CD4-positive, alpha-beta T cell treated with Interleukin-4 for 1 hour (primary cell): ENCODE measurements at regions not wholly inside any gene's neighbourhood (a gene's known extent, or its start where the extent isn't known, plus 50 kb on each side); places are given as distances from the start of the nearest gene placed in this dataset.
"Not testable (repeated sequence)": the region's sequence is repeated elsewhere in the genome, so short reads cannot be mapped to it uniquely, and the experiment has no call there.

Experiments
- DNase-seq, 2 donors: peaks; one replicate each; pipeline ENCODE4 v3.0.0-alpha.2; 2020 to 2022

DNA sequence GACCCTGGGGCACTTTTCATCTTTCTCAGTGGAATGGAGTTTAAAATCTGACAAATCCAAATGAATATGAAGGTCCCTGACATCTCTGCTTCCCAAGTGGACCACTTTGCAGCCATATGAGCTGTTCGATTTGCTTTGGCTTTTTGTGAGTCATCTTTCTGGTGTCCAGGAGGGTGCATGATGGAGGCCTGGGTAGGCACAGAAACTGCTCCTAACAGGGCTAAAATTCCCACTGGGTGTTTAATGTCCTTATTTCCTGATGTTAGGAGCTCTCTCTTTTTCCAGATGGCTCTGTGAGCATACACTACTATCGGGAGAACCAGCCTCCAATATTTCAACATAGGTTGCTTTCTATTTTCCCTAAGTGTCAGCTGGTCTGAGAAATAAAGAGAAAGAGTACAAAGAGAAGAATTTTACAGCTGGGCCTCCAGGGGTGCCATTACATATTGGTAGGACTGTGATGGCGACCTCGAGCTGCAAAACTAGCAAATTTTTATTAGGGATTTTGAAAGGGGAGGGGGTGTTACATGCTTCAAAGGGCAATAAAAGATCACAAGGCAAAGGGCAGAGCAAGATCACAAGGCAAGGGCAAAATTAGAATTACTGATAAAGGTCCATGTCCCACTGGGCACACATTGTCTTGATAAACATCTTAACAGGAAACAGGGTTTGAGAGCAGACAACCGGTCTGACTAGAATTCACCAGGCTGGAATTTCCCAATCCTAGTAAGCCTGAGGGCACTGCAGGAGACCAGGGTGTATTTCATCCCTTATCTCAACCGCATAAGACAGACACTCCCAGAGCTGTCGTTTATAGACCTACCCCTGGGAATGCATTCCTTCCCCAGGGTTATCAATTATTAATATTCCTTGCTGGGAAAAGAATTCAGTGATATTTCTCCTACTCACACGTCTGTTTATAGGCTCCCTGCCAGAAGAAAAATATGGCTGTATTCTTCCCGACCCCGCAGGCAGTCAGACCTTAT lies 236.7 kb upstream of the SGCD start:
- DNase-seq, result not testable (repeated sequence)

DNA sequence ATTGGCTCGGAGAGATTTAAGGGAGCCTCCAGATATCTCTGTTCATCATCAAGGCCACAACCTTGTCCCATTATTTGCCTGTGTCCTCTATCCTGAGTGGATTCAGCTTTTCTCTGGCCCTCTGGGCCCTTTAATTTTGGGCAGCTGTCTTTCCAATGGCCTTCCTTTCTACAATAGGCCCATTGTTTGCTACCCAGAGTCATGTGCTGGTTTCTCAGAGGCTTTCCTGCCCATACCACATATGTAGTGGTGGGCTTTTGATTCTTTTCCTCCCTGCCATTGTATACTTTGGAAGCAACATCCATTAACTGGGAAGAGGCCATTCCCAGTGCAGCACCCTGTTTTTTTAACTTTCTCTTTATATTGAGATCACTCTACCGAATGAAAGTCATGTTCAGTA lies 233.9 kb upstream of the SGCD start:
- no peak for DNase-seq

DNA sequence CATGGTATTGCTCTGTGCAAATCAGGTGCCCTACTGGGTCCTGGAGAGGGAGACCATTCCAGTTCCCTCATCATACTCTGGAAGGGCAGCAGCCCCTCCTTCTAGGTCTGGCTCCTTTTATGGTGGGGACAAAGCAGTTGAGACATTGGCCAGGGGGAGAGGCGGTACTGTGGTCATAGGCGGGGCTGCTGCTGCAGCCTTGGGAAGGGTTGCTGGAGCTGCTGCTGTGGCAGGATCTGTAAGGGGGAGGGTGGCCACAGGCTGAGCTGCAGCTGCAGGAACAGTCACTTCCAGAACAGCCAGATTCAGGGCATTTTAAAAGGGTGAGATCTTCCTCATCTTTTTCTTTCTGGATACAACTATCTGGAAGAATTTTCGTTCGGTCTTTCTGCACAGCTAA lies 233.0 kb upstream of the SGCD start:
- no peak for DNase-seq

DNA sequence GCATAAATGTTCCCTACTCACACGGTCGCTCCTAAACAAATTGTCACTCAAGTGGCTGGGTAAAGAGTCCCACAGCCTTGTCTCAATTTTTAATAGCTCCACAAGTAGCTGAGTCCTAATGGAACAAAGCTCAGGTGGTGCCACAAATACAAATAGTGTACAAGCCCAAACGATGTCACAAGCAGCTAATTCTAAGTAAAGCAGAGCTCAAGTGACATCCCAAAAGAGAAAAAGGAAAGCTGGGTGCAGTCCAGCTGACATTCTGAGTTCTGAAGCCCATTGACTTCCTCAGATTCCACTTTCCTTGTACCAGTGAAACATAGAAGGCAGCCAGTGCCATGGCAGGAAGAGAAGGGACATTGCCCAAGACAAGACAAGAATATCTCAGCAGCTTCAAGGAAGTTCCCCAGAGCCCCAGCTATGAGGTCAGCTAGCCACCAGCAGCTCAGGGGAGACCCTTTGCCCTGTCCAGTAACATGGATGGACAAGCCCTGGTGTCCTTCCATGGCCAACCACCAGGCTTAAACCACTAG lies 231.2 kb upstream of the SGCD start:
- no peak for DNase-seq

DNA sequence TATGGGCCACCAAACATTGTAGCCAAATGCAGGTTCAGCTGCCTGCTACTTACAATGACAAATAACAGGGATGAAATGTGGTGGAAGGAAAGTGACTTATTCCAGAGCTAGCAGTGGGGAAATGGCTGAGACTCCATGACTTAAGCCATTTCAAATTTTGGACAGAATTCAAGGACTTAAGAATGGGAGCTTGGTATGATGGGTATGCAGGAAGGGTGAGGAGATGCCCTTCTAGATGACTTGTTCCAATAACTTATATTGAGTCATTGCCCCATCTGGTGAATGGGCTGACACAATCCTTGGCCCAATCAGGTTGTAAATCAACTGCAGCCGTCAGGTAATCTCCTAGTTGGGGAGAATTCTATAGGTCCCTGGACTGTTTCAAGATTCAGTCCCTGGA lies 230.7 kb upstream of the SGCD start:
- no peak for DNase-seq

DNA sequence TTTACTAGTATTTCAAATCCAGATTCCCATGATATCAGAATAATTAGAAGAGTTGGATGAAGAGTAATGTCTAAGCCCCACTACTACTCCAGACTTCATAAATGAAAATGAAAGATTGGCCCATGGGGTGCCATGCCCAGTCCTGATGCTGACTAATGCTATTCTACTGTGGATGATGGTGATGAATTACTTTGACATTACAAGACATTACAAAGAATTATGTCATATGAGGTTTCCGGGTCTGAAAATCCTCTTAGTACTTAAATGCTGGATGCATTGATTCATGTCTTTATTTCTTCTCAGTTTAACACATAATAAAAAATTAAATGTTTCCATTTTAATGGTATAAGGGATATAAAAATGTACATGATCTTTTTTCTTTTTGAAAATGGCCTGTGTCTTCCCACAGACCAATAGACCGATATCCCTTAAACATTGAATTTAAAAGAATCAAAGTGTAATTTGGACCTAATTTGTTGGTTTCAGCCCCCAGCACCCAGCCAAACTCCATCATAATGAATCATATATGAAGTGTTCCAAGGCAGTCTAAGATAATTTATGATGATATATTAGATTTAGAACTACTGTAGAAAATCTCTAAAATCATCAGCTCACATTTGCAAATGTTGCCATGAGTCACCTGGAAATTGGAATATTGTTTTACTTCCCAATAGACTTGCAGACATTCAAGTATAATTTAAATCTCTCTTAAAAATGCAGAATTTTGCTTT lies 223.6 kb upstream of the SGCD start:
- no peak for DNase-seq

DNA sequence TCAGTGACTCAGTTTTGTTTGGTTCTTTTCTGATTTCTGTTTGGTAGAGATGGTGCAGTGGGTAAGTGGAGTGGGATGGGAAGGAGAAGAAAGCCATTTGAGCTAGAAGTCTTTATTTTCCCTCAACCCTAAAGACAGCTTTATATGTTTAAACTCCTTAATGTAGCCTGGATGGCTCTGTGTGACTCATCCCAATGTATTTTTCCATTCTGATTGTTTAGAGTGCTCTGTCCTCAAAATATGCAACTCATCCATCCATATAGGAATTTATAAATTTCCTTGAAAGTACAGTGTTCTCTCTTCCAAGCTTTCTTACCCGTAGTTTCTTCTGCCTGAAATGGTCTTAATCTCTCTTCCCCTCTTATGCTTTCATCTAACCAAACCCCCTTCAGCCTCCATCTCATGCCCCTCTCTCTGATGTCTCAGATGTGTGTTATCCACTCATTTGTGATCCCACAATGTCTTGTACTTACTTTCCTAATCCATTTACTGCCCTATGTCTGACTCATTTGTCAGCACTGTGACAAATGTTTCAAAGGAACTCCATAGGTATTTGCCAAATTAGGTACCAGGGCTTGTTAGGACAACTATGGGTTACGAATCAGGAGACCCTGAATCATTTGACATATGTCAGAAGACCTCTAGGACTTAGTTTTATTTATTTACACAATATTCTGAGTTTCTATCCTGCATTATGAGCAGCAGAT lies 217.5 kb upstream of the SGCD start:
- DNase-seq, result no peak

DNA sequence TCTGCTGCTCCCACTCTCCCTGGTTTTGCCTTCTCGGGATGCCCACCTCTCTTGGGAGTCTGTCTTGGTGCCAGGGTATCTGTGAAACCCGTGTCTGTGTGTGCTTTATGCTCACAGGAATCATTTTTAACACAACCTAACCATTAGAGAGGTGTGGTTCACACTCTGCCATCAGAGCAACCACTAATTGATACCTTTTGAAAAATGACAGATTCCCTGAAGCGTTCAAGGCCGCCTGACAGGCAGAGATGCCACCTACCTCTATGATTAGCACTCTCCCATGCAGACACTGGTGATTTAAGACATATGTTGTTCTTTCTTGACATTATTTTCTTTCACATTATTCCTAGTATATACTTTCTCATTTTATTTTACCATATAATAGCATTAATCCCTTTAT lies 207.3 kb upstream of the SGCD start:
- DNase-seq, result no peak

DNA sequence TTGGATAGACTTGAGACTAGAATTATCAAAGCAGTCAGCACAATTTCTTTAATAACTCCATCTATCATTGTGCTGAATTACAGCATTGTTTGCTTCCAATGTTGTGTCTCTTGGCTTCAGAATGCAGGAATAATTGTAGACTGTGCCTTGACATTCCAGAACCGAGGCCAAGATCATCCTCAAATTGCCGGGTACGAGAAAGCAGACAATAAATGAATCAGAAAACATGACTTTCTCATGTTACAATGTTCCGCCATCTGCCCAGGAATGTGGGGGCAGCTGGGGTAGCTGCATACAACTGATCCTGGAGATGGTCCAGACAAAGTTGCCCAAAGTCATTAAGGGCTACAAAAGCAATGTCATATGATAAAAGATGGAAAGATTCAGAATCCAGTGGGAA lies 206.2 kb upstream of the SGCD start:
- DNase-seq, result no peak

DNA sequence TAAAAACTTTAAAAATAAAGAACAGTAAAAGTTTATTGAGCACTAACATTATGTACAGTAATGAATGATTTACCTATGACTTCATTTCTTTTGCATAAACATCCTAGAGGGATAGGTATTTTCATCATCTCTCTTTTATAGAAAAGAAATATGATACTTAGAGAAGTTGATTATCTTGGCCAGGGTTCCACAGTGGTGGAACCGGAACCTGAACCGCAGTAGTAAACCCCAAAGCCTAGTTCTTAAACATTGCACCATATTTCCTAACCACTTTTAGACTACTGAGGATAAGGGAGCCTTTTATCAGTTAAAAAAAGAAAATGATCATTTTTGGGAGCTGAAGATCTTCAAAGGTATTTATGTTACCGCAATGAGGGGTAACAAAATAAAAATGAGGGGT lies 205.7 kb upstream of the SGCD start:
- DNase-seq, result no peak

DNA sequence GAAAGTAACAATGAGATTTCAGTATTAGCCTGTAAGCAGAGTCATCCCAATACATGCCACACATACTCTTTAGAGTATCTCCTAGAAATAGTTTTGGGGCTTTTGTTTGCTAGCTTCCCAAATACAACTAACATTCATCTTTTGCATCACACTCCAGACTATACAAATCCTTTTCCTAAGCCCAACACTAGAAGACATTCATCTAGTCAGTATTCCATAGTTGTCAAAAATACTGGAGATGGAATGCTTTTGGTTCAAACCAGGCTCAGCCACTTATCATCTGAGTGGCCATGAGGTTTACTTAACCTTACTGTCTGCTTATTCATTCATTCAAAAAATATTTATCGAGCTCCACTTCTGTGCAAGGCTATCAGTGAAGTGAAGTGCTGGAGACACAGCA lies 205.1 kb upstream of the SGCD start:
- no peak for DNase-seq

DNA sequence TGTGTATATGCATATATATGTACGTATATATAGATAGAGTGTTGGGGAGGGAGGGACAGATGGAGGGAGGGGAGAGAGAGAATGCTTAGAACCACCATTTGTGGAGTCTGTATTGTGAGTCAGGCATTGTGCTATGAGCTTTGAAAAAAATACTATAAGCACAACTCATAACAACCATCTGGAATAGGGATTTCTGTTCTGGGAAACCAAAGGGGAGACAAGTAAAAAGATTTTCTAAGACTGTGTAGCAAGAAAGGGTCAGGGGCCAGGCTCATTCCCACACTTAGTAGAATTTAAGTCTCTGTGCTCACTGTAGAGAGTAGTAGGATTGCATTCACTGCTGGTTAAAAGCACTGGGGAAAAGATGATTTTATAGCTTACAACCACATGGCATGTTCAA lies 202.3 kb upstream of the SGCD start:
- DNase-seq, result no peak

DNA sequence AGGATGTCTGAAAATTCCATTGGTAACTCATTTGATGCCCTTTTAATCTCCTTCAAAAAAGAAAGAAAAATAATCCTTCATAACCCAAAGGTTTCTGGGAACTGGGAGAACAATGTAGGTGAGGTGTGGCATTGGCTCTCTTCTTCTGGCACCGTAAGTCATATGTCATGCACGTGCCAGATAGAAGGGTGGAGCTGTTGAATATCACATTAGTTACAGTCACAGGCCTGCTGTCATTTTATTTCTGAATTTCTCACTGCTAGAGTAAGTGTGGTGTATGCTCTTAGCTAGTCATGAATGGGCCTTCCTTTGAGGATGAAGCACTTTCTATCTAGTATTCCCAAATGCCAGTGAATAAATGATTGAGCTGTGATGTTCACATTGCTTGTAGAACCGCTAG lies 201.8 kb upstream of the SGCD start:
- DNase-seq, result no peak

DNA sequence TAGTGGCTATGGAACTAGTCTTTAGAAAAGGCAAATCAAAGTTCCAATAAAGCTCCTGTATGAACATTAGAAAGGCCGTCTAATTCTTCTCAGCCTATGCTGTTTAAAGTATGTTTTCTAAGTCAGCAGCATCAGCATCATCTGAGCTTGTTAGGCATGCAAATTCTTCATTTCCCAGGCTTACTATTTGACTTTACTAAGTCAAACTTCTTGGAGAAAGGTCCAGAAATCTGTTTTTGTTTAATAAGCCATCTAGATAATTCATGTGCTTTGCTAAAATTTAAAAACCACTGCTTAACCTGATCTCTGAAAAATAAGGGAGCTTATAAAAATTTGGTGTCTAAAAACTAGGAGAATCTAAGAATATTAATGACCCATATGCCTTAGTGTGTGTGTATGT lies 200.2 kb upstream of the SGCD start:
- no peak for DNase-seq

DNA sequence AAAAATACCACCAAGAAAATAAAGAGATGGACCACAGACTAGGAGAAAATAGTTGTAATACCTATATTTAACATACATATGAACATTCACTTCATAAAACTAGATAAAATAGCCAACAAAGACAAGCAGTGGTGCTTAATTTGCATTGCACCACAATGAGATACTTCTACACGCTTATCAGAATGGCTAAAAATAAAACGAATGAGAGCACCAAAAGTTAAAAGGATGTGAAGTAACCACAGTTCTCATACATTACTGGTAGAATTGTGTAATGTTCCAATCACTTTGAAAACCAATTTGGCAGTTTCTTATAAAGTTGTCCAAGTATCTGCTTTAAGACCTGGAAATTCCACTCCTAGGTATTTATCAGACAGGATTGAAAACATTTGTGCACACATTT lies 198.9 kb upstream of the SGCD start:
- no peak for DNase-seq

DNA sequence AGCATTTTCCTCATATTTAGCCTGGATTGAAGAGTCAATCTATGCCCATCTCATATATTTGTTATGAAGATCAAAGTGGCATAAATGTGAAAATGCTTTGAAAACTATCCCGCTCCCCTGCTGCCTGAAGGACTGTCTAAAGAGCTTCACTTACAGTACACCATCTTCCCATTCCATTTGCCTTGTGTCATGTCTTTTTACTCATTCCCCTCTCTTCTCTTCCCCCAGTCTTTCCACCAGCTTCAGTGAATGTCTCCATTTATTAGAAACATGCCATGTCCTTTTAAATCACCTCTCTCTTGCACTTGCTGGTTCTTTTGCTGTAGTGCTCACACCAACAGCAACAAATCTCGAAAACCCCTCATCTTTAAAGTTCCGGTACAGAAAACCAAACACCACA lies 192.7 kb upstream of the SGCD start:
- no peak for DNase-seq

DNA sequence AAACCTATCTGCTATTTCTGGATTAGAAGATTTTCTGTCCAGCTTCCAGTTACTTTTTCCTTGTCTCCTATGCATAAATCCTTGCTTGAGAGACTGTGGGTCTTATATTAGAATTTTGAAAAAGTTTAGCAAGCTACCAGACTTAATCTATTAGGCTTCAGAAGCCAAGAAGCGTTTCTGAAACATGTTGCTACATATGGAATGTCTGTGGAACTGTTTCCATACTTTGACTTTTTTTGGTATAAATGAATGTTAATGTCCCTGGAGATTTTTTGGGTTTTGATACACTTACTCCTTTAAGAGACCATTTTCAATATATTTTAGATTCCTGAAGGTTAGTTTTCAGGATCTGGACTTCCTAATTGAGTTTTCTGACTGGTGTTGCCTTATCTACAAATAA lies 191.4 kb upstream of the SGCD start:
- DNase-seq, result no peak

DNA sequence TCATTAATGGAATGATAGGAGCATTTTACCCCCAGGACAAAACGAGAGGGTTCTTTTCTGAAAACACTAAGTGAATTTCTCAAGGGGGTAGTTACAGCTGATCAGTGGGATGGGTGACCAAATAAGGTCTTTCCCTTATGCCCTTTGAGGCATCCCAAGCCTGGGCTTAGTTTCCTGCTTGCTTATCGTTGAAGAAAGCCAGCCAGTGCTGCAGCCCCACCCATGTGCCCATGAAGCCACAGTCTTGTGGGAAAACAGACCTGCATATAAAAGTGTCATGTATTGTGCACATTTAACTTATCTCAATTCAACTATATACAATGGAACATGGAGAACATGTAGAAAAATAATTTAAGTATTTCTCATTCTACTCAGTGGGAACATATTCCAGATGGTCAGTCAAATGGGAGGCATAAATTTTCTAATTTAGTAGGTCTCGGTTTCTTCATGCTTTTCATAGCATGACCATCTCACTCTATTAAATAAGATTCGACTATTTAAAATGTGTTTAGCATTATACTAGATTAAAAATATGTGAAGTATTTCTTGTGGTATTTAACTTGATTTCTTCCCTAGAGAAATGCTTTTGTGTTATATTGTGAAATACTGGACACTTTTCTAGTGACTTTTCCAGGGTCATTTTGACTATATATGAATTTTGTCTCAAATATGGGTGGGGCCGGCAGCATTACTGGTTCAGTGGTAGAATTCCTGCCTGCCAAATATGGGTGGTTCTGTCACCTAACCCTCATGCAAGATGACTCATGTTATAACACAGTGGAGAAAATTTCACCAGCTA lies 189.7 kb upstream of the SGCD start:
- DNase-seq, result no peak

DNA sequence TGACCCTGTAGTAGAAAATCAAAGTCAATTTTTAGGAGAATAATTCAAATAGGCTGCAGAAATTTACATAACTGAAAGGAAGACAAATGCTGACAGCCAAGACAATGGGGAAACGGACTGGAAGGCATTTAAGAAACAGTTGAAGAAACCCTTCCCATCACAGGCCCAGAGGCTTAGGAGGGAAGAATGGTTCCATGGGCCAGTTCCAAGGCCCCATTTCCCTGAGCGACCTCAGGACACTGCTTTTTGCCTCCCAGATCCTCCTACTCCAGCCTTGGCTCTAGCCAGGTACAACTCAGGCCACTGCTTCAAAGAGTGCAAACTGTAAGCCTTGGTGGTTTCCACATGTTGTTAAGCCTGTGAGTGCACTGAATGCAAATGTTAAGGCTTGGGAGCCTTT lies 184.1 kb upstream of the SGCD start:
- no peak for DNase-seq

DNA sequence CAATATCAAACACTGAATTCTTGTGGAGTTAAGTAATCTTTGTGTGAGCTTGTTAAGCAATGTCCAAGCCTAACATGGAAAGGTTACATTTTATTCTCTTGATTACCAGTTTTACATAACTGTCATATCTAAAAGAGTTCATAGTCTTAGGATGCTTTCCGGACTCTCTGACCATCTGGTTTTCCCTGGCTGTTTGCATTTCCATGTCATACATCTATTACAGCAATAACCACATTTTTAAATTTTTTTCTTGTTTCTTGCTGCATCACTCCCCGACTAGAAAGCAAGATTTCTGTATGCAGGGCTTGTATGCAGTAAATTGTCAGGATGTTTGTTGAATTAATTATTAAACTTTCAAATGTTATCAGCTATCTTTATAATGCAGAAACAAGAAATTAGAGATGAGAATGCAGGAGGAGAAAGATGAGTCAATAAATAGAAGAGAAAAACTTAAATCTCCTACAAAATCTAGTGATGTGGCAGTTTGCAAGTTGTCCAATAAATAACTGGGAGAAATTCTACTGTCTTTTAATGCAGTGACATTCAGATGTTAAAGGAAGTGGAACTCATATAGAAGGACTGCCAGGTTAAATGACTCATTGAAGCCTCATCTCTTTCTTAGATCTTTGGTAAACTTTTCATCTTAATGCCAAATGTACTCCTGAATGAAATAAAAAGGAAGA lies 179.6 kb upstream of the SGCD start:
- DNase-seq, result no peak

DNA sequence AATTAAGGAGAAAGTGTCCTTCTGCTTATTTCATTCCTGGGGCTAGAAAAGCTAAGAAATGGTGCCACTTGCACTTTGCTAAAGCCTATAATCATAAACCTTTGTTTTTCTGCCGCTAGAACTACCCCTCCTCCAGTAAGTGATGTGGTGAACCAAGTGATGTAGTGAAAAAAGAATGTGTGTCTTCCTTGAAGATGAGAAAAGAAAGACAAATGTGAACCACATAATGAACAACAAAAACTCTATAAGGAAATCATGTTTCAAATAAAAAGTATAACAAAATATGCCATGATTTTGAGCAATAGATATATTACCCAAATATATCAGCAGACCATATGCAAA lies 179.0 kb upstream of the SGCD start:
- no peak for DNase-seq

DNA sequence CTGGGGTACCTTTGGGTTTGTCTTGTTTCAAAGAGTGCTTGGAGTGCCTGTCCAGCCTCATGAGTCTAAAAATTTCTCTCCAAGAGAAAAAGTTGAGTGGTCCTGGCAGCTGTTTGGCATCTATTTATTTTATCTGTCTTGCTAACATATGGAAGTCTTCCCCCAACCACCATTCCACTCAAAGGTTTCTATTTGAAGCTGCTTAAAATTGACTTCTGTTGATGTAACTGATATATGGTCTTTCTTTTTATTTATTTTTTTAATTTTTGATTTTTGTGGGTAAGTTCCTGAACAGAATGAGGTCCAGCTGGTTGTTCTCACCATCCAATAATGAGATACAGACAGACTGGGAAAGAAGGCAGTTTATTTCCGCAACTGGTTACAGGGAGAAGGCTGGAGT lies 178.7 kb upstream of the SGCD start:
- no peak for DNase-seq
